ENCODE measurements at regions not wholly inside any gene's neighbourhood (a gene's known extent, or its start where the extent isn't known, plus 50 kb on each side); places are given as distances from the start of the nearest gene placed in this dataset.
A peak's percentile ranks its signal among the peaks of the same experiment; 100 is the strongest.

- DNase-seq (ENCODE audit: low read depth in 2 of 2): no peak
Observed at GRCh38 chr17:77458202-77459017, 317.6 kb downstream of the SEC14L1 start.

- no peak for DNase-seq (ENCODE audit: low read depth in 2 of 2)
Observed at GRCh38 chr17:77459018-77459755, 318.4 kb downstream of the SEC14L1 start.

GRCh38 chr17:77460514-77461046 lies 319.8 kb downstream of the SEC14L1 start:
- DNase-seq (ENCODE audit: low read depth in 2 of 2): no peak

- no peak for DNase-seq (ENCODE audit: low read depth in 2 of 2)
Observed at GRCh38 chr17:77461277-77462057, 320.7 kb downstream of the SEC14L1 start.

GRCh38 chr17:77462090-77462489 lies 321.3 kb downstream of the SEC14L1 start:
- DNase-seq (ENCODE audit: low read depth in 2 of 2): no peak

- no peak for DNase-seq (ENCODE audit: low read depth in 2 of 2)
Observed at GRCh38 chr17:77462553-77463497, 322.1 kb downstream of the SEC14L1 start.

- no peak for DNase-seq (ENCODE audit: low read depth in 2 of 2)
Observed at GRCh38 chr17:77464988-77465357, 324.2 kb downstream of the SEC14L1 start.

GRCh38 chr17:77465358-77466041 lies 324.7 kb downstream of the SEC14L1 start:
- no peak for DNase-seq (ENCODE audit: low read depth in 2 of 2)

- no peak for DNase-seq (ENCODE audit: low read depth in 2 of 2)
Observed at GRCh38 chr17:77466140-77466539, 325.4 kb downstream of the SEC14L1 start.

- no peak for DNase-seq (ENCODE audit: low read depth in 2 of 2)
Observed at GRCh38 chr17:77466596-77467223, 325.9 kb downstream of the SEC14L1 start.

GRCh38 chr17:77467521-77467920 lies 326.8 kb downstream of the SEC14L1 start:
- DNase-seq (ENCODE audit: low read depth in 2 of 2): no peak

GRCh38 chr17:77468897-77469296 lies 328.1 kb downstream of the SEC14L1 start:
- DNase-seq (ENCODE audit: low read depth in 2 of 2): no peak

GRCh38 chr17:77470330-77470786 lies 329.6 kb downstream of the SEC14L1 start:
- DNase-seq (ENCODE audit: low read depth in 2 of 2): no peak

GRCh38 chr17:77470800-77471733 lies 330.3 kb downstream of the SEC14L1 start:
- peak in 1 of 2 experiments; percentile 66 for DNase-seq (ENCODE audit: low read depth in 2 of 2)

GRCh38 chr17:77471984-77472461 lies 331.3 kb downstream of the SEC14L1 start:
- peak; percentile 85 to 86 for DNase-seq (ENCODE audit: low read depth in 2 of 2)

- no peak for DNase-seq (ENCODE audit: low read depth in 2 of 2)
Observed at GRCh38 chr17:77472468-77473310, 331.9 kb downstream of the SEC14L1 start.

- no peak for DNase-seq (ENCODE audit: low read depth in 2 of 2)
Observed at GRCh38 chr17:77473615-77474226, 333.0 kb downstream of the SEC14L1 start.

Measured in fibroblast of skin of left biceps (primary cell).